Stomach (tissue), 8 donors: ENCODE measurements at regions not wholly inside any gene's neighbourhood (a gene's known extent, or its start where the extent isn't known, plus 50 kb on each side); places are given as distances from the start of the nearest gene placed in this dataset.

Experiments
- DNase-seq, 2 donors: peaks; one replicate each; pipeline versions ENCODE4 v3.0.0 to v3.0.0-alpha.2; 2013 to 2019
- H3K27ac ChIP-seq, 5 donors: fragments of 200-600 bp in 4 of 5; sonication (generic) in 4 of 5; one replicate each; pipeline ENCODE4 v1.5.1; 2013 to 2019; ENCODE audit warnings: mild to moderate bottlenecking in 1 of 5, moderate library complexity in 1 of 5
- H3K27me3 ChIP-seq, 3 donors: fragments of 200-600 bp; sonication (generic); one replicate each; pipeline ENCODE4 v1.5.1; 2017 to 2019; ENCODE audit warnings: mixed run types in 1 of 3
- H3K36me3 ChIP-seq, 4 donors: fragments of 200-600 bp; sonication (generic); 1 replicate in 3 of 4; 2 replicates in 1 of 4; pipeline ENCODE4 v1.5.1; 2016 to 2019
- H3K4me1 ChIP-seq, 4 donors: fragments of 200-600 bp; sonication (generic); one replicate each; pipeline ENCODE4 v1.5.1; 2016 to 2019
- H3K4me3 ChIP-seq, 4 donors: fragments of 200-600 bp; sonication (generic) in 3 of 4; one replicate each; pipeline ENCODE4 v1.5.1; 2016 to 2019; ENCODE audit warnings: mild to moderate bottlenecking in 1 of 4
- H3K9me3 ChIP-seq, 4 donors: fragments of 200-600 bp; sonication (generic); one replicate each; pipeline ENCODE4 v1.5.1; 2016 to 2019
- CTCF ChIP-seq, 7 experiments: fragments of 450-650 bp in 4 of 7; fragments of 200-600 bp in 3 of 7; sonication (generic) in 3 of 7; IDR thresholded peaks; one replicate each; pipeline ENCODE4 v1.5.1; 2016 to 2019; ENCODE audit warnings: antibody characterized with exemption in 7 of 7, control low read depth in 2 of 7, mild to moderate bottlenecking in 1 of 7
- EP300 ChIP-seq: sonication (generic); formaldehyde crosslinking; IDR thresholded peaks from one replicate; pipeline ENCODE4 v1.6.1; 2017; ENCODE audit warnings: antibody characterized with exemption
- POLR2A ChIP-seq, 4 donors: fragments of 450-650 bp; IDR thresholded peaks; one replicate each; pipeline ENCODE4 v1.6.1; 2016; ENCODE audit warnings: antibody characterized with exemption in 4 of 4, control low read depth in 2 of 4, mild to moderate bottlenecking in 1 of 4, moderate library complexity in 1 of 4
- POLR2AphosphoS5 ChIP-seq, 3 donors: sonication (generic); formaldehyde crosslinking; IDR thresholded peaks; one replicate each; pipeline ENCODE4 v1.6.1; 2016; ENCODE audit warnings: antibody characterized with exemption in 3 of 3
- WGBS, 5 donors: extraction: QIAGEN DNeasy Blood & Tissue Kit in 3 of 5; methylation state at CpG; one replicate each; pipeline versions ENCODE4 v1.1.5 to v1.1.7; 2013 to 2018; 5-methylcytosine and 5-hydroxymethylcytosine counted together
- intact Hi-C: fragments of 100-400 bp; cut with DNase I; formaldehyde crosslinking; loops from one replicate; pipeline ENCODE4 v1.15.1; 2023; ENCODE audit warnings: low total_unique reads
- donor health status: healthy with polysubstance abuse.
- donor health status: Bipolar disorder and iron deficiency.
- donor health status: healthy.

DNA sequence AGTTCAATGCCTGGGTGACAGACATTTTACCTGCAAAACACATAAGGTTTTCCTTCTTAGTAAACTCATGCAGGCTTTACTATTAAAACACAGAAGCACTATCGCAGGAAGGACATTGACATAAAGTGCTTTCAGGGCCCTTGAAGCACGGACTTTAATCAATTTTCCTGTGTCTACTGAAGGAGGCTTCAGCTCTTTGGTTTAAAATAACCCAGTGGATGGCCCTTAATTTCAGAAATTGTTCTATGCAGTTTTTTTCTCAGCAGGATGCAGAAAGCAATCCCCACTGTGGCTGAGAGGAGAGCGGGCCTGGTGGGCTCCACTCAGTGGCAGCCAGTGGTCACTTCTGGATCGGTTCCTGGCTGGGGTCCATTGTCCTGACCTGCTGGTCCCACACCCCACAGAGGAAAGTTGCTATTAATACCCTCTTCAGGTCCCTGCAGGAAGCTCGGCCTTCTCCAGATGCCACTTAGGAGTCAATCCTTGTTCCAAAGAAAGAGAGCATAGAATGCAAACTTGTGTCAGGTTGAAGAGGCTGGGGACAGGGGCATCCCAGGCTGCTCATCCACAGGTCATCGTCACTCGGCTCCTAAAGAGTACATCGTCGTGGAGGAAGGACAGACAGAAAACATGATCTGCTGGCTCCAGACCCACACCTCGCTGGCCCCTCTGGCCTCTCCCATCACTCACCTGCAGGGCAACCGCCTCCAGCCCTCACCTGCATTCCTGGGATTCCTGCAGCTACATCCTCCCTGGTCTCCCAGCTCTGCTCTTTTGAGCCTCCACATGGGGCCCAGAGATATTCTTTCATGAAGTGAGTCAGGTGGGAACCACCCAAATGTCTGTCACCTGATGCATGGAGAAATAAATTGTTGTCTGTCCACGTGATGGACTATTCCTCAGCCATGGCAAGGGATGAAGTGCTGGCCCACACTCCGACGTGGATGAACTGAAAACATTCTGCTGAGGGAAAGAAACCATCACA, 153.1 kb downstream of the PSMG1 start:
- intact Hi-C loops, result no loop called here
- peaks cover 0 to 20% (median 15%) of the 10 kb centered on the region in 4 donors for H3K4me1 ChIP-seq
- WGBS, 5 donors, result 78 to 90% (median 83%) methylated on average over 14 of the region's 14 CpGs
- TF ChIP-seq POLR2A (IDR thresholded peaks at IDR 0.05), result no peak
- no peaks in the 10 kb centered on the region for H3K36me3 ChIP-seq
- H3K27ac ChIP-seq, result no peak overlapping the region
- no peaks in the 10 kb centered on the region for H3K27me3 ChIP-seq
- DNase-seq, result no peak
- peaks cover 0 to 9% (median 0%) of the 10 kb centered on the region in 4 donors for H3K9me3 ChIP-seq
- no peak overlapping the region for H3K4me3 ChIP-seq

GRCh38 chr21:39029086-39029755, 154.0 kb downstream of the PSMG1 start:
- Histone ChIP-seq H3K9me3 (peaks cover 0 to 9% (median 0%) of the 10 kb centered on the region in 4 donors), H3K27me3 (no peaks in the 10 kb centered on the region), H3K4me3 (no peak overlapping the region), H3K27ac (peak overlapping the region in 1 of 5 donors; percentile 35), H3K36me3 (no peaks in the 10 kb centered on the region), H3K4me1 (peaks cover 0 to 19% (median 13%) of the 10 kb centered on the region in 4 donors)
- DNase-seq, result peak in 1 of 2 donors; percentile 67
- TF ChIP-seq POLR2AphosphoS5 (IDR thresholded peaks at IDR 0.05), result no peak
- TF ChIP-seq EP300, result no peak
- TF ChIP-seq POLR2A (IDR thresholded peaks at IDR 0.05), result no peak
- no peak for TF ChIP-seq CTCF (IDR thresholded peaks at IDR 0.05)
- 38 to 62% (median 48%) methylated on average over 6 to 7 of the region's 7 CpGs for WGBS, 5 donors
- intact Hi-C loops, result no loop called here

DNA sequence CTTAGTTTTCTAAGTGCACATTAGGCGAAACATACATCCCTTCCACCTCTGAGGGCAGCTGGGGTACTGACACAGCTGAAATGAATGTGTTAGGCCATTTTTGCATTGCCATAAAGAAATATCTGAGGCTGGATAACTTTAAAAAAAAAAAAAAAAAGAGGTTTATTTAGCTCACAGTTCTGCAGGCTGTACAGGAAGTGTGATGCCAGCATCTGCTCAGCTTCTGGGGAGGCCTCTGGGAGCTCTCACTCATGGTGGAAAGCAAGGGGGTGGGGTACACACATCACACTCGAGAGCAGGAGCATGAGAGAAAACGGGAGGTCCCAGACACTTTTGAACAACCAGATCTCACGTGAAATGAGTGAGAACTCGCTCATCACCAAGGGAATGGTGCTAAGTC, 158.1 kb downstream of the PSMG1 start:
- no peak for DNase-seq
- intact Hi-C loops, result no loop called here
- WGBS, 5 donors, result 84 to 97% (median 93%) methylated on average over 5 of the region's 5 CpGs

DNA sequence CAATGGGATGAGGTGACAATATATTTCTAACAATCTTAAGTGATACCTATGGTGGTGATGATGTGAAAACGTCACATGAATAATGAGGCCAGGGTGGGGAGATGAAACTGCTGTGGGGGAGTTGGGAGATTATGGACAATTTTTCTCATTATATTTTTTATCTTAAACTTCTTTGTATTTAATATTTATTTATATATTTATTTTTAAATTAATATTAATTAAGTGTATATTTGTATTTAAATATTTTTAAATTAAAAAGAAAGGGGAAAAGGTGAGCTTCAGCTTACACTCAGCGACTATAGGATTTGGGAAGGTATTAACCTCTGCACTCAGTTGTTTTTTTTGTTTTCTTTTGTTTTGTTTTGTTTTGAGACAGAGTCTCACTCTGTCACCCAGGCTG, 158.7 kb downstream of the PSMG1 start:
- Histone ChIP-seq H3K4me3 (no peak overlapping the region), H3K36me3 (no peaks in the 10 kb centered on the region), H3K9me3 (peaks cover 0 to 9% (median 0%) of the 10 kb centered on the region in 4 donors), H3K27ac (no peak overlapping the region), H3K27me3 (no peaks in the 10 kb centered on the region), H3K4me1 (peaks cover 16 to 39% (median 26%) of the 10 kb centered on the region in 4 donors)
- TF ChIP-seq POLR2AphosphoS5 (IDR thresholded peaks at IDR 0.05) (no peak), POLR2A (IDR thresholded peaks at IDR 0.05) (no peak), CTCF (IDR thresholded peaks at IDR 0.05) (no peak), EP300 (no peak)
- no peak for DNase-seq
- 89 to 96% (median 94%) methylated on average over 2 of the region's 2 CpGs for WGBS, 5 donors
- intact Hi-C loops, result no loop called here

More for the DNA sequence above, 158.1 kb downstream of the PSMG1 start:
- no peak overlapping the region for H3K27ac ChIP-seq
- H3K9me3 ChIP-seq, result peaks cover 0 to 9% (median 0%) of the 10 kb centered on the region in 4 donors
- peaks cover 17 to 41% (median 28%) of the 10 kb centered on the region in 4 donors for H3K4me1 ChIP-seq
- H3K27me3 ChIP-seq, result no peaks in the 10 kb centered on the region
- TF ChIP-seq POLR2AphosphoS5 (IDR thresholded peaks at IDR 0.05), result no peak
- H3K36me3 ChIP-seq, result no peaks in the 10 kb centered on the region
- H3K4me3 ChIP-seq, result no peak overlapping the region
